Ascending aorta (tissue), 2 donors: ENCODE measurements at regions not wholly inside any gene's neighbourhood (a gene's known extent, or its start where the extent isn't known, plus 50 kb on each side); places are given as distances from the start of the nearest gene placed in this dataset.

Source experiments
- DNase-seq, 2 donors: peaks; one replicate each; pipeline ENCODE4 v3.0.0-alpha.2; 2019; ENCODE audit warnings: low spot score in 2 of 2
- H3K27ac ChIP-seq, 2 donors: fragments of 200-600 bp; sonication (generic); one replicate each; pipeline ENCODE4 v1.5.1; 2016 to 2017; ENCODE audit warnings: mild to moderate bottlenecking in 1 of 2
- H3K27me3 ChIP-seq: fragments of 200-600 bp; sonication (generic); one replicate; pipeline ENCODE4 v1.5.1; 2017
- H3K36me3 ChIP-seq, 2 donors: fragments of 200-600 bp; sonication (generic); one replicate each; pipeline ENCODE4 v1.5.1; 2016
- H3K4me1 ChIP-seq, 2 donors: fragments of 200-600 bp; sonication (generic); one replicate each; pipeline ENCODE4 v1.5.1; 2016 to 2017; ENCODE audit warnings: mild to moderate bottlenecking in 1 of 2
- H3K4me3 ChIP-seq, 2 donors: fragments of 200-600 bp; sonication (generic); one replicate each; pipeline ENCODE4 v1.5.1; 2016 to 2017; ENCODE audit warnings: mild to moderate bottlenecking in 1 of 2
- H3K9me3 ChIP-seq, 2 donors: fragments of 200-600 bp; sonication (generic); one replicate each; pipeline ENCODE4 v1.5.1; 2016
- intact Hi-C: fragments of 100-400 bp; cut with DNase I; formaldehyde crosslinking; loops from one replicate; pipeline ENCODE4 v1.15.1; 2023
- TF ChIP-seq, protein P1 (sequence below), 3 experiments: fragments of 200-600 bp in 2 of 3; fragments of 450-650 bp in 1 of 3; sonication (generic) in 2 of 3; IDR thresholded peaks; one replicate each; pipeline ENCODE4 v1.5.1; 2016 to 2019; ENCODE audit warnings: antibody characterized with exemption in 3 of 3, mild to moderate bottlenecking in 1 of 3, moderate library complexity in 1 of 3

DNA sequence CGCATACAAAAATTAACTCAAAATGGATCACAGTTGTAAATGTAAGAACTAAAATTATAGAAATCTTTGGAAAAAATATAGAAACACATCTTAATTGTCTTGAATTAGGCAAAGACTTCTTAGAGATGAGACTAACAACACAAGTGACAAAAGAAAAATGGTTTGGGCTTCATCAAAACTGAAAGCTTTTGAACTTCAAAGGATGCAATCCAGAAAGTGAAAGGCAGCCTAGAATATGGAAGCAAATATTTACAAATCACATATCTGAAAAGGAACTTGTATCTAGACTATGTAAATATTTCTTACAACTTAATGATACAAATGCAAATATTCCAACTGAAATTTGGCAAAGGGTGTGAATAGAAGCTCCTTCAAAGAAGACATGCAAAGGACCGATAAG is 582.8 kb upstream of the ZEB2 start:
- Histone ChIP-seq H3K9me3 (no peaks in the 10 kb centered on the region), H3K27me3 (no peaks in the 10 kb centered on the region), H3K36me3 (no peaks in the 10 kb centered on the region), H3K4me3 (no peak overlapping the region), H3K27ac (no peak overlapping the region), H3K4me1 (no peaks in the 10 kb centered on the region)
- TF ChIP-seq, protein P1, sequence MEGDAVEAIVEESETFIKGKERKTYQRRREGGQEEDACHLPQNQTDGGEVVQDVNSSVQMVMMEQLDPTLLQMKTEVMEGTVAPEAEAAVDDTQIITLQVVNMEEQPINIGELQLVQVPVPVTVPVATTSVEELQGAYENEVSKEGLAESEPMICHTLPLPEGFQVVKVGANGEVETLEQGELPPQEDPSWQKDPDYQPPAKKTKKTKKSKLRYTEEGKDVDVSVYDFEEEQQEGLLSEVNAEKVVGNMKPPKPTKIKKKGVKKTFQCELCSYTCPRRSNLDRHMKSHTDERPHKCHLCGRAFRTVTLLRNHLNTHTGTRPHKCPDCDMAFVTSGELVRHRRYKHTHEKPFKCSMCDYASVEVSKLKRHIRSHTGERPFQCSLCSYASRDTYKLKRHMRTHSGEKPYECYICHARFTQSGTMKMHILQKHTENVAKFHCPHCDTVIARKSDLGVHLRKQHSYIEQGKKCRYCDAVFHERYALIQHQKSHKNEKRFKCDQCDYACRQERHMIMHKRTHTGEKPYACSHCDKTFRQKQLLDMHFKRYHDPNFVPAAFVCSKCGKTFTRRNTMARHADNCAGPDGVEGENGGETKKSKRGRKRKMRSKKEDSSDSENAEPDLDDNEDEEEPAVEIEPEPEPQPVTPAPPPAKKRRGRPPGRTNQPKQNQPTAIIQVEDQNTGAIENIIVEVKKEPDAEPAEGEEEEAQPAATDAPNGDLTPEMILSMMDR (IDR thresholded peaks at IDR 0.05), result no peak
- intact Hi-C loops, result no loop called here
- no peak for DNase-seq

DNA sequence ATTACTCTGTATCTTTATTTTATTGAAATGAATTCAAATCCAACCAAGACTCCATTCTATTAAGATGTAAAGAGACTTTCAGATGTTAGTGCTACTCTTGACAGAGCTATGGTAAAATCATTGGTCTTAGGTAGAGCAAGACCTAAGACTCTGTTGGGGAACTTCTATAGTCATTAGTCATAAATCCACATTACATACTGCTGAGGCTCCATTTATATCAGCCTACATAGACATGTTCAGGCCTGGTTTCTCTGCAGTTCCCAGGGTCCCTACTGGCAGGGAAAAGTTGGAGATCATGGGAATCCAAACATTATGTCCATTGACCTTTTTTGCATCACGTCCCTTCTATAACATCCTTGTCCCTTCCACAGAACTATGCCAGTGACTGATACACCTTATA is 580.4 kb upstream of the ZEB2 start:
- no peak overlapping the region for H3K4me3 ChIP-seq
- TF ChIP-seq, protein P1 (IDR thresholded peaks at IDR 0.05), result no peak
- intact Hi-C loops, result no loop called here

DNA sequence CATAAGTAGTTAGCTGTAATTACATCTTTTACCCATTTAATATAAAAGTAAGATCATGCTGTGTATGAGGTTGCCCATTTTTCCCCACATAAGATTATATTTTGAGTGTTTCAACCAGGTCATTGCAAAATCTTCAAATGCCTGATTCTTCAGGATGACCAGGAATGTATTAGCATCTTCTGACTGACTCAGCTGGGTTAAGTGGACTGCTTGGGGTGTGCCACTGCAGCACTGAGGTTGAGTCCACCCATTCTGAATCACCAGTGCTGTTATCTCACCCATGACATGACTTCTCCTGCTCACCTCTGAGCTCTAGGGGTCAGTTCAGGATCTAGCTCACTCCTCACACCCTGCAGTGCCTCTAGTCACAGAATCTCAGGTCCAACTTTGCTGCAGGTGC is 576.7 kb upstream of the ZEB2 start:
- intact Hi-C loops, result no loop called here
- H3K4me3 ChIP-seq, result no peak overlapping the region
- H3K4me1 ChIP-seq, result no peaks in the 10 kb centered on the region
- H3K9me3 ChIP-seq, result no peaks in the 10 kb centered on the region
- TF ChIP-seq, protein P1 (IDR thresholded peaks at IDR 0.05), result no peak
- no peak overlapping the region for H3K27ac ChIP-seq
- DNase-seq, result no peak
- no peaks in the 10 kb centered on the region for H3K27me3 ChIP-seq
- no peaks in the 10 kb centered on the region for H3K36me3 ChIP-seq

More for the DNA sequence above, 580.4 kb upstream of the ZEB2 start:
- Histone ChIP-seq H3K9me3 (no peaks in the 10 kb centered on the region), H3K4me1 (no peaks in the 10 kb centered on the region), H3K27me3 (no peaks in the 10 kb centered on the region), H3K36me3 (no peaks in the 10 kb centered on the region), H3K27ac (no peak overlapping the region)
- no peak for DNase-seq

DNA sequence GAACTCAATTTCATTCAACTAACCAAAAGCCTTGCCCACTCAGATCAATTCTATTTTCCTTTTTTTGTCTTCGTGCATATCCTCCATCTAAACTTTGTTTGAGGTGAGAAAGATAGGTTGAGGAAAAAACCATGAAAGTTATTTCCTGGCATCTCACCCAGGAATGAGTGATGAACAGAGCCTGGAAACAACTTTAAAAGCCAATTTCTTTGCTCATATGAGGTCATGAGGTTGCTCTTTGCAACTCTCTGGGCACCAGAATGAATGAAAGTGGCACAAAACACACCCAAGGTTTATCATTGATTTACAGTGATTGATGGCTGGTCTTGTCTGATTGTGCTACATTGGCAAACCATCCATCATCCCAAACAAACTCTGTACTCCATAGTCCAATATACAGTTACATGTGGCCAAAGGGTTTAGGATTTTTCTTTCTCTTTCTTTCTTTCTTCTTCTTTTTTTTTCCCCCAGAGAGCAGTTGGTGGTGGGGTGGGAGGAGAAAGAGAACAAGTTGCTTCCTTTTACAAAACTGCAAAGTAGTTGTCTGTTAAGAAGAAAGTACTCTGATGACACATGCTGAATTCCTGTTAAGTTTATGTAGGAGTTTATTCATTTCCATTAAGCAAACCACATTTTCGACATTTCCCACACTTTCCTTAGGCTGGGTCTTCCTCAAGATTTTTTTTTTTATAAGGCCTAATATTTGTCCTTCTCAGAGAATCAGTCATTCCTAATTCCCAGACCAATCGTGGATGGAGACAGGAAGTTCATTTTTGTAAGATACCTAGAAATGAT is 575.9 kb upstream of the ZEB2 start:
- intact Hi-C loops, result no loop called here
- Histone ChIP-seq H3K9me3 (no peaks in the 10 kb centered on the region), H3K36me3 (no peaks in the 10 kb centered on the region), H3K4me1 (no peaks in the 10 kb centered on the region), H3K27ac (no peak overlapping the region), H3K4me3 (no peak overlapping the region), H3K27me3 (no peaks in the 10 kb centered on the region)
- TF ChIP-seq, protein P1 (IDR thresholded peaks at IDR 0.05), result no peak
- no peak for DNase-seq

DNA sequence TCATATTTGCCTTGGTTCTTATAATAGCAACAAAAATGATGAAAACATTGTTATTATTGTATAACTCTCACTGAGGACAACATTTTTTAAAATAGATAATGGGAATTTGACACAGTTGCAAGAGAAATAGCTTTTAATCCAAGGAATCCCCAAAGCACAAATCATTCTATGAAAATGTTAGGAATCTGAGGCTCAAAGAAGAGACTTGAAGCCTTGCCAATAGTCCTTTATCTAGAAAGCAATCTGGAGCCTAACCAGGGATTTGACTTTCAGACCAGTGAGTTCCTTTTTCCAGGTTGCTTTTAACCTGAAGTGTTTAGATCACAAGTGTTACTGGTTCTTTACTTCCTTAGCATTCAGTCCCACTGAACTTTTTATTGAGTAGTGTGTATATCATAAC is 574.5 kb upstream of the ZEB2 start:
- no peaks in the 10 kb centered on the region for H3K27me3 ChIP-seq
- H3K36me3 ChIP-seq, result no peaks in the 10 kb centered on the region
- H3K4me1 ChIP-seq, result no peaks in the 10 kb centered on the region
- TF ChIP-seq, protein P1 (IDR thresholded peaks at IDR 0.05), result no peak
- no peak overlapping the region for H3K4me3 ChIP-seq
- H3K9me3 ChIP-seq, result no peaks in the 10 kb centered on the region
- no peak for DNase-seq
- H3K27ac ChIP-seq, result no peak overlapping the region
- intact Hi-C loops, result no loop called here
